GM18861 (cell line): ENCODE measurements at regions not wholly inside any gene's neighbourhood (a gene's known extent, or its start where the extent isn't known, plus 50 kb on each side); places are given as distances from the start of the nearest gene placed in this dataset.
"Not testable (repeated sequence)": the region's sequence is repeated elsewhere in the genome, so short reads cannot be mapped to it uniquely, and the experiment has no call there.

Experiments
- ATAC-seq: cut with Tn5 transposase; IDR thresholded peaks from one replicate; pipeline ENCODE4 v1.9.1; 2021; ENCODE audit not compliant: unreplicated experiment

- no peak for ATAC-seq
These were observed 154.7 kb downstream of the SLC38A4 start for GRCh38 chr12:46671102-46671501.

GRCh38 chr12:46670636-46671035 lies 155.2 kb downstream of the SLC38A4 start:
- ATAC-seq = no peak

GRCh38 chr12:46669720-46670119 lies 156.1 kb downstream of the SLC38A4 start:
- ATAC-seq = no peak

- no peak for ATAC-seq
These were observed 158.2 kb downstream of the SLC38A4 start for GRCh38 chr12:46667551-46667950.

- peak; percentile 53 for ATAC-seq
These were observed 161.0 kb downstream of the SLC38A4 start for GRCh38 chr12:46664761-46665287.

- no peak for ATAC-seq
These were observed 162.5 kb downstream of the SLC38A4 start for GRCh38 chr12:46663318-46663717.

GRCh38 chr12:46661110-46661845 lies 164.5 kb downstream of the SLC38A4 start:
- peak; percentile 81 for ATAC-seq

GRCh38 chr12:46660719-46661109 lies 165.1 kb downstream of the SLC38A4 start:
- ATAC-seq = no peak

GRCh38 chr12:46660276-46660675 lies 165.5 kb downstream of the SLC38A4 start:
- ATAC-seq = no peak

- ATAC-seq = no peak
These were observed 166.0 kb downstream of the SLC38A4 start for GRCh38 chr12:46659824-46660223.

- no peak for ATAC-seq
These were observed 166.7 kb downstream of the SLC38A4 start for GRCh38 chr12:46659032-46659650.

GRCh38 chr12:46657453-46658411 lies 168.1 kb downstream of the SLC38A4 start:
- no peak for ATAC-seq

- not testable (repeated sequence) for ATAC-seq
These were observed 169.8 kb downstream of the SLC38A4 start for GRCh38 chr12:46655984-46656383.

GRCh38 chr12:46653311-46653710 lies 172.5 kb downstream of the SLC38A4 start:
- no peak for ATAC-seq

GRCh38 chr12:46652692-46653091 lies 173.1 kb downstream of the SLC38A4 start:
- no peak for ATAC-seq

- no peak for ATAC-seq
These were observed 175.1 kb downstream of the SLC38A4 start for GRCh38 chr12:46650688-46651087.

- ATAC-seq = no peak
These were observed 176.4 kb downstream of the SLC38A4 start for GRCh38 chr12:46649433-46649832.

GRCh38 chr12:46647034-46647433 lies 178.8 kb downstream of the SLC38A4 start:
- ATAC-seq = no peak

- ATAC-seq = not testable (repeated sequence)
These were observed 184.1 kb downstream of the SLC38A4 start for GRCh38 chr12:46641649-46642048.

- no peak for ATAC-seq
These were observed 190.0 kb downstream of the SLC38A4 start for GRCh38 chr12:46635818-46636217.
